Choroid plexus epithelial cell (primary cell): ENCODE measurements at regions not wholly inside any gene's neighbourhood (a gene's known extent, or its start where the extent isn't known, plus 50 kb on each side); places are given as distances from the start of the nearest gene placed in this dataset.
A peak's percentile ranks its signal among the peaks of the same experiment; 100 is the strongest.

Experiments used
- DNase-seq: peaks from one replicate; pipeline ENCODE4 v3.0.0-alpha.2; 2010; ENCODE audit warnings: low read depth
- H3K4me3 ChIP-seq: 2 replicates; pipeline ENCODE4 v1.5.1; 2011; ENCODE audit warnings: low read depth, mild to moderate bottlenecking, control low read depth, low read length, moderate library complexity
- CTCF ChIP-seq: conservative IDR thresholded peaks from 2 replicates; pipeline ENCODE4 v1.5.1; 2011; ENCODE audit warnings: low read depth, mild to moderate bottlenecking, control low read depth, inconsistent platforms, low read length, moderate library complexity

GRCh38 chr5:17802256-17802655, 168.0 kb downstream of the TAF11L14 start:
- DNase-seq: peak; percentile 77
- TF ChIP-seq CTCF: no peak
- H3K4me3 ChIP-seq: no peak overlapping the region

- no peak overlapping the region for H3K4me3 ChIP-seq
- DNase-seq: peak; percentile 14
- TF ChIP-seq CTCF: no peak
Observed at GRCh38 chr5:17803971-17804370, 169.7 kb downstream of the TAF11L14 start.

DNA sequence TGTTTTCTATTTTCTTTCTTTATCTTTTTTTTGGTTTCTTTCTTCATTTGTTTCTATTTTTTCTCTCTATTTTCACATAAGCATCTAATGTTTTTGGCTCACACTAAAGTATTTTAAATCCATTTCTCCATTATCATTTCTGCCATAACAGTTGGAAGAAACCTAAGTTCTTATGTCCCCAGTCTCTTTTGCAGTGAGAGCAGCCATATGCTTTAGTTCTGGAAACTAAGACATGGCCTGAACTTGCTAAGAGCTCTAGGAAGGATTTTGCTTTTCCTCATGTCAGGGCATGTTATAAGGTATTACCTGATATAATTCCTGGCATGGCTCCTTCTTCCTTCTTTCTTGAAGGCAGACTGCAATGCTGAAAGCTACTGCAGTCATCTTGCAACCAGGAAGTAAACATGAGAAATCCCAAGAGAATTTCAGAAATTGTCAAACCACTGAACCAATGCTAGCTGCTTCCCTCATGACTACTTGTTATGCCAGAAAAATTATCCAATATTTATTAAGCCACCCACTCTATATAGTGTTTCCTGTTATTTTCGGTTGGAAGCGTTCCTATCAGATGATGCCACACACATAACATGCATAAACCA, 171.1 kb downstream of the TAF11L14 start:
- DNase-seq: peak; percentile 71
- TF ChIP-seq CTCF: no peak
- H3K4me3 ChIP-seq: no peak overlapping the region

GRCh38 chr5:17806818-17807468, 172.7 kb downstream of the TAF11L14 start:
- H3K4me3 ChIP-seq: no peak overlapping the region
- no peak for TF ChIP-seq CTCF

GRCh38 chr5:17808566-17808965, 174.3 kb downstream of the TAF11L14 start:
- H3K4me3 ChIP-seq: no peak overlapping the region
- no peak for TF ChIP-seq CTCF
- DNase-seq: peak; percentile 14

More at GRCh38 chr5:17806818-17807468, 172.7 kb downstream of the TAF11L14 start:
- no peak for DNase-seq

- no peak for DNase-seq
- TF ChIP-seq CTCF: no peak
- no peak overlapping the region for H3K4me3 ChIP-seq
Observed at GRCh38 chr5:17810734-17811133, 176.5 kb downstream of the TAF11L14 start.

DNA sequence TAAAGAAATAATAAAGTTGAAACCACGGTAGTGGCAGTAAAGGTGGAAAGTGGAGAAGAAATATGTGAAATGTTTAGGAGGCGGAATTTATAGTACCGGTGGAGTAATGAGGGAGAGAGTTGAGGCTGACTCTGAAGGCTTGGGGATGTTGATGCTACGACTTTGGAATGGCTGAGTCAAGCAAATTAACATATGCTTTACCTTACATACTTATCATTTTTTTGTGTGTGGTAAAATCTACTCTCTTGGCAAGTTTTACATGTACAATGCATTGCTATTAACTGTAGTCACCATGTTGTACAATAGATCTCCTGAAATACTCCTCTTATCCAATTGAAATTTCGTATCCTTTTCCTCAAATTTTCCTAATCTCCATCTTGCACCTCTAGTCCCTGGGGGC, 179.0 kb downstream of the TAF11L14 start:
- TF ChIP-seq CTCF: no peak
- peak; percentile 33 for DNase-seq
- H3K4me3 ChIP-seq: no peak overlapping the region
